Mononuclear cell (primary cell): ENCODE measurements at regions not wholly inside any gene's neighbourhood (a gene's known extent, or its start where the extent isn't known, plus 50 kb on each side); places are given as distances from the start of the nearest gene placed in this dataset.

Experiments
- H3K27me3 ChIP-seq: 2 replicates; pipeline ENCODE4 v1.6.0; 2011; ENCODE audit warnings: low read length, control low read depth; ENCODE audit not compliant: insufficient read depth
- H3K4me1 ChIP-seq: 2 replicates; pipeline ENCODE4 v1.5.1; 2011; ENCODE audit warnings: mild to moderate bottlenecking, low read length, control low read depth; ENCODE audit not compliant: insufficient read depth
- H3K4me3 ChIP-seq: 2 replicates; pipeline ENCODE4 v1.5.1; 2011; ENCODE audit warnings: mild to moderate bottlenecking, low read length, moderate library complexity
- H3K9me3 ChIP-seq: 2 replicates; pipeline ENCODE4 v1.5.1; 2011; ENCODE audit warnings: low read depth, mild to moderate bottlenecking, control low read depth, low read length

GRCh38 chr1:221223281-221223680 is 344.0 kb downstream of the HLX start:
- Histone ChIP-seq H3K4me3 (no peak overlapping the region), H3K27me3 (no peaks in the 10 kb centered on the region), H3K9me3 (peaks cover 24% of the 10 kb centered on the region), H3K4me1 (no peaks in the 10 kb centered on the region)

- Histone ChIP-seq H3K9me3 (peaks cover 21% of the 10 kb centered on the region), H3K27me3 (no peaks in the 10 kb centered on the region), H3K4me1 (no peaks in the 10 kb centered on the region), H3K4me3 (no peak overlapping the region)
Observed at GRCh38 chr1:221227460-221227859, 348.2 kb downstream of the HLX start.

GRCh38 chr1:221227872-221228337 is 348.7 kb downstream of the HLX start:
- H3K4me3 ChIP-seq, result no peak overlapping the region
- H3K4me1 ChIP-seq, result no peaks in the 10 kb centered on the region
- no peaks in the 10 kb centered on the region for H3K27me3 ChIP-seq
- peaks cover 17% of the 10 kb centered on the region for H3K9me3 ChIP-seq

- H3K27me3 ChIP-seq, result no peaks in the 10 kb centered on the region
- no peaks in the 10 kb centered on the region for H3K4me1 ChIP-seq
Observed at GRCh38 chr1:221228594-221228993, 349.4 kb downstream of the HLX start.

GRCh38 chr1:221230605-221231004 is 351.4 kb downstream of the HLX start:
- Histone ChIP-seq H3K9me3 (no peaks in the 10 kb centered on the region), H3K4me3 (no peak overlapping the region), H3K27me3 (no peaks in the 10 kb centered on the region), H3K4me1 (no peaks in the 10 kb centered on the region)

More at GRCh38 chr1:221228594-221228993, 349.4 kb downstream of the HLX start:
- H3K9me3 ChIP-seq, result peaks cover 10% of the 10 kb centered on the region
- H3K4me3 ChIP-seq, result no peak overlapping the region

- H3K4me1 ChIP-seq, result no peaks in the 10 kb centered on the region
- no peak overlapping the region for H3K4me3 ChIP-seq
- no peaks in the 10 kb centered on the region for H3K27me3 ChIP-seq
- H3K9me3 ChIP-seq, result no peaks in the 10 kb centered on the region
Observed at GRCh38 chr1:221234791-221235190, 355.5 kb downstream of the HLX start.

- Histone ChIP-seq H3K27me3 (no peaks in the 10 kb centered on the region), H3K9me3 (no peaks in the 10 kb centered on the region), H3K4me1 (peaks cover 4% of the 10 kb centered on the region), H3K4me3 (no peak overlapping the region)
Observed at GRCh38 chr1:221237587-221237986, 358.3 kb downstream of the HLX start.

- Histone ChIP-seq H3K4me3 (no peak overlapping the region), H3K27me3 (no peaks in the 10 kb centered on the region), H3K4me1 (peaks cover 4% of the 10 kb centered on the region), H3K9me3 (no peaks in the 10 kb centered on the region)
Observed at GRCh38 chr1:221239181-221239580, 359.9 kb downstream of the HLX start.

- H3K9me3 ChIP-seq, result no peaks in the 10 kb centered on the region
- H3K27me3 ChIP-seq, result no peaks in the 10 kb centered on the region
Observed at GRCh38 chr1:221239792-221240191, 360.5 kb downstream of the HLX start.

GRCh38 chr1:221240690-221241089 is 361.4 kb downstream of the HLX start:
- peaks cover 4% of the 10 kb centered on the region for H3K4me1 ChIP-seq
- no peaks in the 10 kb centered on the region for H3K9me3 ChIP-seq
- no peaks in the 10 kb centered on the region for H3K27me3 ChIP-seq
- H3K4me3 ChIP-seq, result no peak overlapping the region

More at GRCh38 chr1:221239792-221240191, 360.5 kb downstream of the HLX start:
- Histone ChIP-seq H3K4me1 (peaks cover 4% of the 10 kb centered on the region), H3K4me3 (no peak overlapping the region)

GRCh38 chr1:221241157-221241556 is 361.9 kb downstream of the HLX start:
- Histone ChIP-seq H3K9me3 (no peaks in the 10 kb centered on the region), H3K4me3 (no peak overlapping the region), H3K4me1 (peaks cover 4% of the 10 kb centered on the region), H3K27me3 (no peaks in the 10 kb centered on the region)

- Histone ChIP-seq H3K4me3 (no peak overlapping the region), H3K4me1 (peaks cover 4% of the 10 kb centered on the region), H3K27me3 (no peaks in the 10 kb centered on the region), H3K9me3 (no peaks in the 10 kb centered on the region)
Observed at GRCh38 chr1:221241592-221241991, 362.3 kb downstream of the HLX start.

- H3K4me3 ChIP-seq, result no peak overlapping the region
Observed at GRCh38 chr1:221246067-221246466, 366.8 kb downstream of the HLX start.

GRCh38 chr1:221246628-221247415 is 367.6 kb downstream of the HLX start:
- Histone ChIP-seq H3K9me3 (no peaks in the 10 kb centered on the region), H3K4me1 (no peaks in the 10 kb centered on the region), H3K27me3 (no peaks in the 10 kb centered on the region), H3K4me3 (no peak overlapping the region)

More at GRCh38 chr1:221246067-221246466, 366.8 kb downstream of the HLX start:
- no peaks in the 10 kb centered on the region for H3K27me3 ChIP-seq
- H3K9me3 ChIP-seq, result no peaks in the 10 kb centered on the region
- H3K4me1 ChIP-seq, result no peaks in the 10 kb centered on the region

- no peaks in the 10 kb centered on the region for H3K27me3 ChIP-seq
- no peaks in the 10 kb centered on the region for H3K9me3 ChIP-seq
- no peaks in the 10 kb centered on the region for H3K4me1 ChIP-seq
- H3K4me3 ChIP-seq, result no peak overlapping the region
Observed at GRCh38 chr1:221251580-221251979, 372.3 kb downstream of the HLX start.

- Histone ChIP-seq H3K4me1 (no peaks in the 10 kb centered on the region), H3K4me3 (no peak overlapping the region), H3K9me3 (no peaks in the 10 kb centered on the region), H3K27me3 (no peaks in the 10 kb centered on the region)
Observed at GRCh38 chr1:221254813-221255212, 375.6 kb downstream of the HLX start.
